ENCODE measurements at regions not wholly inside any gene's neighbourhood (a gene's known extent, or its start where the extent isn't known, plus 50 kb on each side); places are given as distances from the start of the nearest gene placed in this dataset.

DNA sequence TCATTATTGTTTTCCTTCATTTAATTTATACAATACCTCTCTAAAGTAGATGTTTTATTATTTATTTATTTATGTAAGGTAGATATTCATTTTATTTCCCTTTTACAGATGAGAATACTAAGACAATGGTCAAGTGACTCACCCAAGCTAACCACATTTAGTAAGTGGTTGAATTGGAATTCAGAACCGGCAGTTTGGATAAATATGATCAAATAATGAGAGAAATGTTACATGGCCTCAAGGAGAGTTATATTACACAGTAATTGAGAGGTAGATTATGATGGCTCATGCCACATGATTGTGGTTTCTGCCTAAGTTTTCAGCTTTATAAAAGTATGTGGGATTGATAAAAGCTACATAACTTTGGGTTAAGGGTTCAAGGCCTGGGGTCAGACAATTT, 239.4 kb upstream of the BOD1L1 start:
- no peak for DNase-seq
- Mint-ChIP-seq H3K36me3 (no peaks in the 10 kb centered on the region), H3K9me3 (peaks cover 5 to 17% (median 11%) of the 10 kb centered on the region in 6 donors), H3K4me1 (no peaks in the 10 kb centered on the region), H3K27ac (no peak overlapping the region), H3K27me3 (ENCODE audit: low read depth in 3 of 3) (peaks cover 0 to 3% (median 0%) of the 10 kb centered on the region in 3 donors), H3K4me3 (no peak overlapping the region)

DNA sequence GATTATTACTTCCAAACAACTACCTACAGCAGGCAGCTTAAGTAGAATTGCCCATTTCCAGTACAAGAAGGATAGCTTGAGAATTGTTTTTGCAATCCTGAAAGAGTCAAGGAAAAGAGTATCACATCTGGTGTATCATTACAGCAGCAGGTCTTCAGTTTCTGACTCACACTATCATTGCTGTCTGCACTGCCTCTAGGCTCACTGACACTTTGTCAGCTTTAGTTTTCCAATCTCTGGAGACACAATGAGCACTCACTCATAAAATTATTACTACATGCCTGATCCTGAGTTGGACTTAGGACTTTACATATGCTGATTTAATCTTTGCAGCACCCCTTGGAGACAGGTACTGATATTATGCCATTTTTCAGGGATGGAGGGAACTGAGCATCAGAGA, 244.6 kb upstream of the BOD1L1 start:
- Mint-ChIP-seq H3K27ac (no peak overlapping the region), H3K4me3 (no peak overlapping the region), H3K27me3 (ENCODE audit: low read depth in 3 of 3) (peaks cover 0 to 2% (median 0%) of the 10 kb centered on the region in 3 donors), H3K9me3 (peaks cover 0 to 11% (median 2%) of the 10 kb centered on the region in 6 donors), H3K4me1 (no peaks in the 10 kb centered on the region), H3K36me3 (no peaks in the 10 kb centered on the region)
- DNase-seq, result no peak

DNA sequence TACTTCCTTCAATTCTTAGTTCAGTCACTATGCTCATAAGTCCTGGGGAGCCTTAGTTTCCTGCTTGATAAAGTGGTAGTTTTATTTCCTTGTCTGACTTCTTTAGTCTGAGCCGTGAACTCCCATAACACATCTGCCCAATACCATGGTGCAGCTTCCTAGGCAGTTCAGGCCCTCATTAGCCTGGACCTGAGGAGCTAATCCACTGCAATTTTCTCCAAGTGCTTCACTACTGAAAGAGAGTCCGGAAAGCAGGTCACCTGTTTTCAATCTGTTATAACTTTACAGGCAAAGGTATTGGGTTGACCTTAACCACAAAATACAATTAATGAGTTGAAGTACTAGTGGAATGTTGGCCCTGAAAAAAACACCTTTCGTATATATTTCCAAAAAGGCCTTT, 245.4 kb upstream of the BOD1L1 start:
- H3K4me1 Mint-ChIP-seq, result no peaks in the 10 kb centered on the region
- H3K27ac Mint-ChIP-seq, result no peak overlapping the region
- H3K27me3 Mint-ChIP-seq (ENCODE audit: low read depth in 3 of 3), result peaks cover 0 to 2% (median under 1%) of the 10 kb centered on the region in 3 donors
- H3K36me3 Mint-ChIP-seq, result no peaks in the 10 kb centered on the region
- H3K9me3 Mint-ChIP-seq, result peaks cover 0 to 11% (median 2%) of the 10 kb centered on the region in 6 donors
- no peak overlapping the region for H3K4me3 Mint-ChIP-seq
- no peak for DNase-seq

DNA sequence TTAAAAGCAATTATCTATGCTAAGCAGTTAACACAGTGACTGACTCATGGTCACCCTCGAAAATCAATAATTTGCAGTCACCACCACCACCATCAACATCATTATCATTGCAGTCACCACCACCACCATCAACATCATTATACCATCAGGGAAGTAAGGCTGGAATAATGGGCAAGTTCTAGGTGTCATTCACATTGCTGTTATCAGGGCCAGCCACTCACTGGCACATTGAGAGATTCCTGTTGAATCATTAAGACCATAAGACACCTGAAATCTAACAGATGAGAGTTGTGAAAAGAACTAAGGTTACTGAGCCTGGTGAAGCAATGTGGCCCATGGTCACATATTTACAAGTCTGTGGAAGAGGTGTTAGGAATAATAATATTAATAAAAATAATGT, 247.7 kb upstream of the BOD1L1 start:
- H3K4me1 Mint-ChIP-seq, result no peaks in the 10 kb centered on the region
- no peak for DNase-seq
- no peak overlapping the region for H3K27ac Mint-ChIP-seq

DNA sequence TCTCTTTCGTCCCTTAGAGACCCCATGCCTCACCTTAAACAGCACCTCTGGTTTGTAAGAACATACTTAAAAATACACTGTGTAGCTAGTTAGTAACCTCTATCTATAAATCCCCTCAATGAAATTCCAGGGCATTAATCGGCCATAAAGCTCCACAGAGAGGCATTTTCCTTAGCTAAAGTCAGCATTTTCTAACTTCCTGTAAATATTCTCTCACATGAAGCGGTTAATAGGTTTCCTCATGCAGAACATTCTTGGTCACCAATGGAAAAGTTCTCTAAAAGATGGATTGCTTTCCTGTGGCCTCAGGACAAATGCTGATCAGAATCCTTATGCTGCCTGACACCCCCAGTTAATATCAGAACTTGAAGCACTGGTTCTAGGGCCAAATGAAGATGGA, 248.6 kb upstream of the BOD1L1 start:
- Mint-ChIP-seq H3K9me3 (peaks cover 0 to 4% (median under 1%) of the 10 kb centered on the region in 6 donors), H3K27me3 (ENCODE audit: low read depth in 3 of 3) (peaks cover 0 to 2% (median 0%) of the 10 kb centered on the region in 3 donors), H3K27ac (no peak overlapping the region), H3K36me3 (no peaks in the 10 kb centered on the region), H3K4me1 (no peaks in the 10 kb centered on the region), H3K4me3 (no peak overlapping the region)
- DNase-seq, result no peak

More for the DNA sequence above, 247.7 kb upstream of the BOD1L1 start:
- H3K36me3 Mint-ChIP-seq, result no peaks in the 10 kb centered on the region
- no peak overlapping the region for H3K4me3 Mint-ChIP-seq
- peaks cover 0 to 2% (median 0%) of the 10 kb centered on the region in 3 donors for H3K27me3 Mint-ChIP-seq (ENCODE audit: low read depth in 3 of 3)
- peaks cover 0 to 9% (median 2%) of the 10 kb centered on the region in 6 donors for H3K9me3 Mint-ChIP-seq

DNA sequence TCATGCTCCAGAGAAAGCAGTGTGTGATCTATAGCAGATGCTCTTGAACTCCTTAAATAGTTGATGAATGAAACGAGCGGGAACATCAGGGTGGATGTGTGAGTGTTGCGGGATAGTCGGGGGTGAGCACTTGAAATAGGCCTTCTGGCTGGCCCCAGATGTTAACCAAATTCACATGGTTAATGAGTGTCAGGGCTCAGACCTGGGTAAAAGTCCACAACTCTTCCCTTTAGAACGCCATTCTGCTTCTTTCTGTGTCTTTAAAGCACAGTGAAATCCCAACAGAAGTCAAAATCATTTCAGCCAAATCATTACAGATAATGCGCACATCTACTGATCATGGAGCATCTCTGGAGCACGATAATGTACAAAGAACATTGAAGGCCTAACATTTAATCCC, 249.4 kb upstream of the BOD1L1 start:
- Mint-ChIP-seq H3K36me3 (no peaks in the 10 kb centered on the region), H3K9me3 (peaks cover 0 to 4% (median 0%) of the 10 kb centered on the region in 6 donors), H3K4me3 (no peak overlapping the region), H3K27me3 (ENCODE audit: low read depth in 3 of 3) (peaks cover 0 to 2% (median 0%) of the 10 kb centered on the region in 3 donors), H3K27ac (no peak overlapping the region), H3K4me1 (no peaks in the 10 kb centered on the region)
- DNase-seq, result no peak

DNA sequence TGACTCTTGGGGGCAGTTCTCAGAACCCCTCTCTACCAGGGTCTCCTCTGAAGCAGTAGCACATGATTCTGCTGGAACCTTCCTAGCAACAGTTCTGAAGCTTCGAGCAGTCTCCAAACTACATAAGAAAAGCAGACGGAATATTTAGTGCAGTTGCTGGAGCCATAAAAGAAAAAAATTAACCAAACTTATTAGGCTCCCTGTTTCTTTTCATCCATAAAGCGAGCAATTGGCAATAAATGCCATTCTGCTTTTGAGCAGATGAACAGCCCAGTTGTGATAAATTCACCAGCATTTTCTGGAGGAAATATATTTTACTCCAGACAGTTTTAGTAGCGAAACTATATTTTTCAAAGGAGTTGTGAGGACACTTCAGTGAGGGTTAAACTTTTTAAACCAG, 250.1 kb upstream of the BOD1L1 start:
- Mint-ChIP-seq H3K9me3 (peaks cover 0 to 4% (median 0%) of the 10 kb centered on the region in 6 donors), H3K36me3 (no peaks in the 10 kb centered on the region), H3K4me1 (no peaks in the 10 kb centered on the region), H3K27me3 (ENCODE audit: low read depth in 3 of 3) (peaks cover 0 to 2% (median 0%) of the 10 kb centered on the region in 3 donors), H3K4me3 (no peak overlapping the region), H3K27ac (no peak overlapping the region)
- DNase-seq, result no peak

DNA sequence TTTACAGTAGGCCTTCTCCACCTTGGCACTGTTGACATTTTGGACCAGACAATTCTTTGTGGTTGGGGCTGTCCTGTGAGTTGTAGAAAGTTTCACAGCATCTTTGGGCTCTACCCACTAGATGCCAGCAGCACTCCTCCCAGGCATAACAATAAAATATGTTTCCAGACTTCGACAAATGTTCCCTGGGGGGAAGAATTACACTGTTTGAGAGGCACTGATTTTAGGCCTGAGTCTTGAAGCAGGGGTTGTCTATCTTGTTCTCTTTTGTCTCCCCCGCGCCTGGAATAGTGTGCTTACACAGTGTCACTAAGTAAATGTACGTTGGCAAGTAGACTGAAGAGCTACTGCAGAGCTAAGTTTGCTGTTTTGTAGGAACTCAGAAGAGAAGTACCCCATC, 254.4 kb upstream of the BOD1L1 start:
- Mint-ChIP-seq H3K27ac (no peak overlapping the region), H3K4me1 (no peaks in the 10 kb centered on the region), H3K4me3 (no peak overlapping the region), H3K36me3 (no peaks in the 10 kb centered on the region), H3K9me3 (peaks cover 0 to 4% (median 0%) of the 10 kb centered on the region in 6 donors), H3K27me3 (ENCODE audit: low read depth in 3 of 3) (peaks cover 0 to 4% (median 0%) of the 10 kb centered on the region in 3 donors)
- no peak for DNase-seq

DNA sequence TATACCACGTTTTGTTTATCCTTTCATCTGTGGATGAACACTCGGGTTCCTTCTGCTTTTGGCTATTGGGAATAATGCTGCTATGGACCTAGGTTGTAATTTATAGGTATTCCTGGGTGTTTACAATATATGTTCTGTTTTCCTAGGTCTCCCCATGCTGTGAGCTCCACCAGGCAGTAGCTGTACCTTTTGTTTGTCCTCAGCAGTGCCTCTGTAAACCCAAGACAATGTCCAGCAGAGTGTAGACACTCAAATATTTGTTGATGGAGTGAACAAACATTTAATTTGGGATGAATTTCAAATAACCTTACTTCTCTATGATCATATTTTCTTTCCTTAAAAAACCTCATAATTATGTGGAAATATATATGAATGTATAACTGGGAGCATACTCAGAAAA, 259.5 kb upstream of the BOD1L1 start:
- Mint-ChIP-seq H3K9me3 (peaks cover 0 to 10% (median 0%) of the 10 kb centered on the region in 6 donors), H3K27ac (no peak overlapping the region), H3K4me1 (no peaks in the 10 kb centered on the region), H3K27me3 (ENCODE audit: low read depth in 3 of 3) (peaks cover 2 to 8% (median 3%) of the 10 kb centered on the region in 3 donors), H3K4me3 (no peak overlapping the region), H3K36me3 (no peaks in the 10 kb centered on the region)
- no peak for DNase-seq

DNA sequence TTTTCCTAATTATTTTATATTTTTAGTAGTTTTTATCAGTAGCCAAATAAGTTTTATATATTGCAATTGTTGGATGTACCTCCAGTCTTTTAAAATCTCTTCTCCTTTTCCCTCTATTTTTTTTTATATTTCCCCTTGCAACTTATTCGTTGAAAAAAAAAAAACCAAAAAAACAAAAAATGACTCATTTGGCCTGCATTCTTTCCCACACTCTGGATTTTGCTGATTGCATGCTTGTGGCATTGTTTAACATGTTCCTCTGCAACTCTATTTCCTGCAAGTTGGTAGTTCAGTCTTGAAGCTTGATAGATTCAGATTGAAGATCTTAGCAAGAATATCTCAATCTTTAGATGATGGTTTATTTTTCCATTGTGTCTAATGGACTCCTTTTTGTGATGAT, 260.6 kb upstream of the BOD1L1 start:
- H3K27ac Mint-ChIP-seq, result no peak overlapping the region
- no peaks in the 10 kb centered on the region for H3K36me3 Mint-ChIP-seq
- peaks cover 0 to 10% (median 0%) of the 10 kb centered on the region in 6 donors for H3K9me3 Mint-ChIP-seq
- peaks cover 2 to 8% (median 3%) of the 10 kb centered on the region in 3 donors for H3K27me3 Mint-ChIP-seq (ENCODE audit: low read depth in 3 of 3)
- DNase-seq, result no peak
- no peak overlapping the region for H3K4me3 Mint-ChIP-seq
- no peaks in the 10 kb centered on the region for H3K4me1 Mint-ChIP-seq

DNA sequence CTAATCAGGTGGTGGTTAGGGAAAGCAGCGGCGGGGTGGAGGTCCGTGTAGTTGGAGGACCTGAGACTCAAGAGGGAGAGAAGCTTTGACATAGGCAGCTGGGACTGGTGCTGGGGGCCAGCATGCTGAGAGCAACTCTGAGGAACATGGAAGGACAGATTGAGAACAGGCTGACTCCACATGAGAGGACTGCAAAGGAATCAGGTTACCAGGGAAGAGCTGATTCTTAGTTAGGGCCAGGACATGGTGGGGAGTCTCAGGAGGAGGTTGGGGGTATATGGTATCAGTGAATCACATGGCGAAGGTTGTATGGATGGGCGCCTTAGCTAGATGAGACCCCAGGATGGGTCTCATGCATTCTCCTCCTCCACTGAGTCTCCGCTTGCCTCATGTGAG, 264.0 kb upstream of the BOD1L1 start:
- Mint-ChIP-seq H3K27me3 (ENCODE audit: low read depth in 3 of 3) (peaks cover 2 to 8% (median 4%) of the 10 kb centered on the region in 3 donors), H3K4me1 (no peaks in the 10 kb centered on the region), H3K9me3 (peaks cover 0 to 10% (median 2%) of the 10 kb centered on the region in 6 donors), H3K27ac (no peak overlapping the region), H3K4me3 (no peak overlapping the region), H3K36me3 (no peaks in the 10 kb centered on the region)
- DNase-seq, result no peak

DNA sequence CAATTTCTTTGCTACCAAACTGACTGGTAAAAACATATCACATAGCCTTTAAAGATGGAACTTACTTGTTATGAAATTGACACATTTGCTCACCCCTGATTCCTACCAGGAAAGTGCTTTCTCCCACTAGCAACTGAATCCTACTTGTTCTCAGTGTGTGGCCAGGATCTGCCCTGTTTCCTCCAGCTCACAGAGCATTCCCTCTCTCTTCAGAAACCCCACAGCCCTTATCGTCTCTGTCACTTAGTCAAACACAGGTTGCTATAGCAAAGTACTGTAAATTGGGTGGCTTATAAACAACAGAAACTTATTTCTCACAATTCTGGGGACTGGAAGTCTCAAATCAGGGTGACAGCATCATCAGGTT, 265.2 kb upstream of the BOD1L1 start:
- H3K27me3 Mint-ChIP-seq (ENCODE audit: low read depth in 3 of 3), result peaks cover 2 to 8% (median 4%) of the 10 kb centered on the region in 3 donors
- H3K9me3 Mint-ChIP-seq, result peaks cover 0 to 10% (median 3%) of the 10 kb centered on the region in 6 donors
- DNase-seq, result no peak
- no peak overlapping the region for H3K27ac Mint-ChIP-seq
- H3K4me1 Mint-ChIP-seq, result no peaks in the 10 kb centered on the region
- no peaks in the 10 kb centered on the region for H3K36me3 Mint-ChIP-seq
- no peak overlapping the region for H3K4me3 Mint-ChIP-seq

DNA sequence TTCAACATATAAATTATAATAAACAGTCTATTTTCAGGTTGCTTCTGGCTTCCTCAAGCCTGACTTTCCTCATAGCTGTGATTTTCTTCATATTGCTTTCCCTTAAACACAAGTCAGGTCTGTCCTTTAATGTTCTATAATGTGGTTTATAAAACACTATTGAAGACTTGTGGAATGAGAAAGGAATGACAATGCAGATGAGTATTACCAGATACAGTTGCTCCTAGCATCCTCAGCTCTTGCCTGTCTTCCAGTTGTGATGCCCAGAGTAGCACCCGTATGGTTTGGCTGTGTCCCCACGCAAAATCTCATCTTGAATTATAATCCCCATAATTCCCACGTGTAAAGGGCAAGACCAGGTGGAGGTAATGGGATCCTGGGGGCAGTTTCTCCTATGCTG, 265.7 kb upstream of the BOD1L1 start:
- Mint-ChIP-seq H3K9me3 (peaks cover 0 to 10% (median 4%) of the 10 kb centered on the region in 6 donors), H3K36me3 (no peaks in the 10 kb centered on the region), H3K4me1 (no peaks in the 10 kb centered on the region), H3K27ac (no peak overlapping the region), H3K4me3 (no peak overlapping the region), H3K27me3 (ENCODE audit: low read depth in 3 of 3) (peaks cover 2 to 8% (median 3%) of the 10 kb centered on the region in 3 donors)
- no peak for DNase-seq

DNA sequence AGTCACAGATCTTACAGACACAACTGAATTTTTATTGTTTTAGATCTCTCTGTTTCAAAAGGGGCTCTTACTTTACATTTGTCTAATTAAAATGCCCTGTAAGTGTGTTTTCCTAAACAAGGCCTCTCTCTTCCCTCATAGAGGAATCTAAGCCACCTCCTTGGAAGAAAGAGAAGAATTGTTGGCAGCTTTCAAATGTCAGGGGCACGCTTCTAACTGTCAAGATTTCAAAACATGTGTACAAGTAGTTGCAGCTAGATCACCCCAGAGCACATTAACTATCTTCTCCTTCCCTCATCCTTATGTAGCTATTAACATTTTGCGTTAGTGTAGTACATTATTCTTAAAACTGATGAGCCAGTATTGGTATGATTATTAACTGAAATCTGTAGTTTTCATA, 266.5 kb upstream of the BOD1L1 start:
- Mint-ChIP-seq H3K4me1 (no peaks in the 10 kb centered on the region), H3K9me3 (peaks cover 0 to 12% (median 4%) of the 10 kb centered on the region in 6 donors), H3K27ac (no peak overlapping the region), H3K36me3 (peaks cover 0 to 4% (median 0%) of the 10 kb centered on the region in 3 donors), H3K4me3 (no peak overlapping the region), H3K27me3 (ENCODE audit: low read depth in 3 of 3) (peaks cover 2 to 6% (median 2%) of the 10 kb centered on the region in 3 donors)
- no peak for DNase-seq

DNA sequence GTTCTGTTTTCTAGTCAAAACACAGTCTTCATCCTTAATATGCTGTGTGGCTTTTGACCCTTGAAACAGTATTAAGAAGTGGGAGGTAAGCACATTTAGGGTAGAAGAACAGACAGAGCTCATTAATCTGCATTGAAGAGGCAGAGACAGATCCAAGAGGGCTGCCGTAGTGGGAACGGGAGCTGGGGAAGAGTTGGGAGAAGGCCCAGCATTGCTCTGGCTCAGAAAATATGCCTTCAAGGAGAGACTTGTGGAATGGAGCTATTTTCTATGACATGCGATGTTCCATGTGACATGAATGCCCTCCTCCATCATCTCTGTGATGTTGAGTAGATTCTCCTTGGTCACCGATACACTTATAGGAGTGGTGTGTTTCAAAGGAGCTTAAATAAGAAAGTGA, 273.3 kb upstream of the BOD1L1 start:
- H3K27me3 Mint-ChIP-seq (ENCODE audit: low read depth in 3 of 3), result peaks cover 0 to 2% (median 0%) of the 10 kb centered on the region in 3 donors
- no peak overlapping the region for H3K27ac Mint-ChIP-seq
- H3K4me1 Mint-ChIP-seq, result no peaks in the 10 kb centered on the region
- peaks cover 0 to 17% (median 0%) of the 10 kb centered on the region in 6 donors for H3K9me3 Mint-ChIP-seq
- DNase-seq, result no peak
- H3K4me3 Mint-ChIP-seq, result no peak overlapping the region
- peaks cover 0 to 4% (median 0%) of the 10 kb centered on the region in 3 donors for H3K36me3 Mint-ChIP-seq

All from immature natural killer cell (primary cell).